GM12891 (cell line): ENCODE measurements at regions not wholly inside any gene's neighbourhood (a gene's known extent, or its start where the extent isn't known, plus 50 kb on each side); places are given as distances from the start of the nearest gene placed in this dataset.
"Not testable (repeated sequence)": the region's sequence is repeated elsewhere in the genome, so short reads cannot be mapped to it uniquely, and the experiment has no call there.

Experiments used
- DNase-seq: peaks from one replicate; pipeline ENCODE4 v3.0.0; 2011; ENCODE audit warnings: low spot score; ENCODE audit not compliant: insufficient read length
- FAIRE-seq: peaks from 2 replicates; lab custom pipeline; 2011; peaks lifted over from hg19 to GRCh38; lab: Jason Lieb, UNC
- PAX5 ChIP-seq: IDR thresholded peaks from 2 replicates; pipeline ENCODE4 v1.6.1; 2011; ENCODE audit warnings: low read length, moderate library complexity, mild to moderate bottlenecking; ENCODE audit not compliant: insufficient read depth, severe bottlenecking
- POLR2A ChIP-seq: IDR thresholded peaks from 2 replicates; pipeline ENCODE4 v1.6.1; 2011; ENCODE audit warnings: low read depth, low read length, control low read depth
- POLR2AphosphoS5 ChIP-seq: IDR thresholded peaks from 2 replicates; pipeline ENCODE4 v1.6.1; 2011; ENCODE audit warnings: low read depth, low read length, control low read depth
- POU2F2 ChIP-seq: IDR thresholded peaks from 2 replicates; pipeline ENCODE4 v1.6.1; 2011; ENCODE audit warnings: low read depth, mild to moderate bottlenecking, control low read depth, low read length, moderate library complexity
- SPI1 ChIP-seq: IDR thresholded peaks from 2 replicates; pipeline ENCODE4 v1.6.1; 2011; ENCODE audit warnings: low read depth, low read length, control low read depth
- TAF1 ChIP-seq: IDR thresholded peaks from 2 replicates; pipeline ENCODE4 v1.6.1; 2011; ENCODE audit warnings: low read depth, low read length, control low read depth

- no peak for TF ChIP-seq SPI1
- TF ChIP-seq TAF1, result no peak
- no peak for FAIRE-seq
- no peak for DNase-seq
Observed at GRCh38 chrX:137930533-137930932, 364.6 kb downstream of the ZIC3 start.

GRCh38 chrX:137934214-137934613 is 368.3 kb downstream of the ZIC3 start:
- not testable (repeated sequence) for FAIRE-seq, DNase-seq

- FAIRE-seq, DNase-seq: not testable (repeated sequence)
Observed at GRCh38 chrX:137934887-137935286, 369.0 kb downstream of the ZIC3 start.

GRCh38 chrX:137945470-137945869 is 379.5 kb downstream of the ZIC3 start:
- FAIRE-seq, result no peak
- no peak for DNase-seq
- TF ChIP-seq TAF1 (no peak), POLR2A (no peak), POU2F2 (no peak), POLR2AphosphoS5 (no peak), SPI1 (no peak)

- no peak for TF ChIP-seq PAX5
- TF ChIP-seq SPI1, result no peak
- TF ChIP-seq TAF1, result no peak
- TF ChIP-seq POLR2A, result no peak
- TF ChIP-seq POLR2AphosphoS5, result no peak
- no peak for TF ChIP-seq POU2F2
- no peak for DNase-seq
- no peak for FAIRE-seq
Observed at GRCh38 chrX:137969191-137969590, 403.3 kb downstream of the ZIC3 start.

- FAIRE-seq, result no peak
- no peak for TF ChIP-seq TAF1
- no peak for TF ChIP-seq POU2F2
- TF ChIP-seq POLR2A, result no peak
- TF ChIP-seq PAX5, result no peak
- no peak for DNase-seq
Observed at GRCh38 chrX:137982472-137983172, 416.7 kb downstream of the ZIC3 start.

- FAIRE-seq (no peak), DNase-seq (no peak)
- TF ChIP-seq PAX5, result no peak
- TF ChIP-seq POU2F2, result no peak
- TF ChIP-seq SPI1, result no peak
- no peak for TF ChIP-seq POLR2A
- TF ChIP-seq TAF1, result no peak
- no peak for TF ChIP-seq POLR2AphosphoS5
Observed at GRCh38 chrX:137988470-137988869, 422.5 kb downstream of the ZIC3 start.

GRCh38 chrX:137998619-137999018 is 432.7 kb downstream of the ZIC3 start:
- TF ChIP-seq TAF1 (no peak), POLR2A (no peak), POU2F2 (no peak), POLR2AphosphoS5 (no peak), PAX5 (no peak), SPI1 (no peak)
- DNase-seq (no peak), FAIRE-seq (no peak)

GRCh38 chrX:137999071-137999470 is 433.1 kb downstream of the ZIC3 start:
- TF ChIP-seq TAF1 (no peak), POU2F2 (no peak), POLR2A (no peak), SPI1 (no peak), POLR2AphosphoS5 (no peak), PAX5 (no peak)
- FAIRE-seq (no peak), DNase-seq (no peak)

- no peak for TF ChIP-seq POLR2AphosphoS5
- no peak for TF ChIP-seq POU2F2
- TF ChIP-seq SPI1, result no peak
- DNase-seq (no peak), FAIRE-seq (no peak)
Observed at GRCh38 chrX:137999552-137999951, 433.6 kb downstream of the ZIC3 start.

GRCh38 chrX:138001226-138001625 is 435.3 kb downstream of the ZIC3 start:
- FAIRE-seq (no peak), DNase-seq (no peak)
- TF ChIP-seq TAF1, result no peak
- no peak for TF ChIP-seq PAX5
- no peak for TF ChIP-seq POLR2AphosphoS5
- TF ChIP-seq POU2F2, result no peak
- no peak for TF ChIP-seq SPI1
- no peak for TF ChIP-seq POLR2A
